ENCODE measurements at regions not wholly inside any gene's neighbourhood (a gene's known extent, or its start where the extent isn't known, plus 50 kb on each side); places are given as distances from the start of the nearest gene placed in this dataset.

GRCh38 chr12:92627511-92627910, 75.3 kb upstream of the PLEKHG7 start:
- ATAC-seq (no peak), DNase-seq (no peak)
- Histone ChIP-seq H3K27ac (ENCODE audit: low read length) (no peak overlapping the region), H3K4me1 (ENCODE audit: control insufficient read depth, insufficient read depth, low read length) (no peaks in the 10 kb centered on the region), H3K36me3 (ENCODE audit: control insufficient read depth, insufficient read depth, low read length) (no peaks in the 10 kb centered on the region), H3K4me3 (ENCODE audit: low read length) (no peak overlapping the region), H3K9me3 (ENCODE audit: control insufficient read depth, insufficient read depth, low read length) (no peaks in the 10 kb centered on the region), H3K27me3 (ENCODE audit: control insufficient read depth, insufficient read depth, low read length) (no peaks in the 10 kb centered on the region)
- Mint-ChIP-seq H3K4me1 (no peaks in the 10 kb centered on the region), H3K36me3 (no peaks in the 10 kb centered on the region), H3K4me3 (no peak overlapping the region), H3K27ac (no peak overlapping the region), H3K9me3 (no peaks in the 10 kb centered on the region), H3K27me3 (ENCODE audit: low read depth in 2 of 2) (peaks cover 6 to 9% of the 10 kb centered on the region in 2 donors)
- 85% methylated on average over 1 of the region's 2 CpGs for WGBS (ENCODE audit: insufficient coverage)
- intact Hi-C loops (cut with micrococcal nuclease), result no loop called here
- no peak for TF ChIP-seq CTCF (IDR thresholded peaks at IDR 0.05)

GRCh38 chr12:92625639-92626310, 77.0 kb upstream of the PLEKHG7 start:
- 89% methylated on average over 3 of the region's 3 CpGs for WGBS (ENCODE audit: insufficient coverage)
- Mint-ChIP-seq H3K27me3 (ENCODE audit: low read depth in 2 of 2) (peaks cover 6 to 9% of the 10 kb centered on the region in 2 donors), H3K36me3 (peaks cover 7% of the 10 kb centered on the region), H3K4me3 (no peak overlapping the region), H3K4me1 (no peaks in the 10 kb centered on the region), H3K9me3 (peaks cover 4 to 5% of the 10 kb centered on the region in 2 donors), H3K27ac (no peak overlapping the region)
- Histone ChIP-seq H3K27me3 (ENCODE audit: control insufficient read depth, insufficient read depth, low read length) (no peaks in the 10 kb centered on the region), H3K9me3 (ENCODE audit: control insufficient read depth, insufficient read depth, low read length) (peaks cover 7% of the 10 kb centered on the region), H3K27ac (ENCODE audit: low read length) (no peak overlapping the region), H3K4me3 (ENCODE audit: low read length) (no peak overlapping the region), H3K4me1 (ENCODE audit: control insufficient read depth, insufficient read depth, low read length) (no peaks in the 10 kb centered on the region), H3K36me3 (ENCODE audit: control insufficient read depth, insufficient read depth, low read length) (no peaks in the 10 kb centered on the region)
- DNase-seq, result no peak
- intact Hi-C loops (cut with micrococcal nuclease), result no loop called here
- no peak for TF ChIP-seq CTCF (IDR thresholded peaks at IDR 0.05)
- no peak for ATAC-seq

GRCh38 chr12:92624236-92624635, 78.6 kb upstream of the PLEKHG7 start:
- no peak overlapping the region for H3K27ac Mint-ChIP-seq
- intact Hi-C loops (cut with micrococcal nuclease), result no loop called here
- DNase-seq, result no peak
- Histone ChIP-seq H3K27ac (ENCODE audit: low read length) (no peak overlapping the region), H3K4me3 (ENCODE audit: low read length) (no peak overlapping the region), H3K27me3 (ENCODE audit: control insufficient read depth, insufficient read depth, low read length) (no peaks in the 10 kb centered on the region), H3K9me3 (ENCODE audit: control insufficient read depth, insufficient read depth, low read length) (peaks cover 7% of the 10 kb centered on the region), H3K4me1 (ENCODE audit: control insufficient read depth, insufficient read depth, low read length) (no peaks in the 10 kb centered on the region), H3K36me3 (ENCODE audit: control insufficient read depth, insufficient read depth, low read length) (no peaks in the 10 kb centered on the region)
- TF ChIP-seq CTCF (IDR thresholded peaks at IDR 0.05), result no peak
- no peaks in the 10 kb centered on the region for H3K4me1 Mint-ChIP-seq
- H3K36me3 Mint-ChIP-seq, result peaks cover 7% of the 10 kb centered on the region
- peaks cover 2 to 9% of the 10 kb centered on the region in 2 donors for H3K27me3 Mint-ChIP-seq (ENCODE audit: low read depth in 2 of 2)
- no peak overlapping the region for H3K4me3 Mint-ChIP-seq
- WGBS (ENCODE audit: insufficient coverage), result 60% methylated on average over 1 of the region's 1 CpG
- H3K9me3 Mint-ChIP-seq, result peaks cover 4 to 5% of the 10 kb centered on the region in 2 donors
- no peak for ATAC-seq

DNA sequence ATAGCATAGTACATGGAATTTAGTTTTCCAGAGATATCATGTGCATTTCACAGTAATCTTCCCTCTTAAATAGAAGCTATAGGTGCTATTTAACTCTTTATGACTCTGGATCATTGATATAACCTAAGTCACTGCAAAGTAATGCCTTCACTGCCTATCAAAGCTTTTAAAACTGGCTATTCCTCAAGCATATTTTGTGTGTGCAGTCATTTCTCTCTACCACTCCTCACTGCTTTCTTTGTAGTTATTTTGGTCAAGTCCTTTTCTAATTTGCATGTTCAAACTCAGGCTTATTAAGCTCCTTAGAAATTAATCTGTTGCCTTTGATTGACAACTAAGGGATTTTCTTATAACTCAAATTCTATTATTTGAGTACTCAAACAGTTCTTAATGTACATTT, 79.4 kb upstream of the PLEKHG7 start:
- H3K4me1 Mint-ChIP-seq, result no peaks in the 10 kb centered on the region
- no peak for ATAC-seq
- TF ChIP-seq CTCF (IDR thresholded peaks at IDR 0.05), result no peak
- peaks cover 7% of the 10 kb centered on the region for H3K36me3 Mint-ChIP-seq
- Histone ChIP-seq H3K27me3 (ENCODE audit: control insufficient read depth, insufficient read depth, low read length) (no peaks in the 10 kb centered on the region), H3K4me1 (ENCODE audit: control insufficient read depth, insufficient read depth, low read length) (no peaks in the 10 kb centered on the region), H3K27ac (ENCODE audit: low read length) (no peak overlapping the region), H3K36me3 (ENCODE audit: control insufficient read depth, insufficient read depth, low read length) (no peaks in the 10 kb centered on the region), H3K9me3 (ENCODE audit: control insufficient read depth, insufficient read depth, low read length) (peaks cover 7% of the 10 kb centered on the region), H3K4me3 (ENCODE audit: low read length) (no peak overlapping the region)
- no peak for DNase-seq
- peaks cover 4 to 5% of the 10 kb centered on the region in 2 donors for H3K9me3 Mint-ChIP-seq
- no peak overlapping the region for H3K27ac Mint-ChIP-seq
- intact Hi-C loops (cut with micrococcal nuclease), result no loop called here
- H3K4me3 Mint-ChIP-seq, result no peak overlapping the region
- H3K27me3 Mint-ChIP-seq (ENCODE audit: low read depth in 2 of 2), result peaks cover 0 to 9% of the 10 kb centered on the region in 2 donors

All from natural killer cell (primary cell).